CD4-positive, alpha-beta T cell treated with Interleukin-1 beta for 1 hour (primary cell): ENCODE measurements at regions not wholly inside any gene's neighbourhood (a gene's known extent, or its start where the extent isn't known, plus 50 kb on each side); places are given as distances from the start of the nearest gene placed in this dataset.

Experiments
- DNase-seq, 2 donors: peaks; one replicate each; pipeline ENCODE4 v3.0.0-alpha.2; 2020 to 2022

- no peak for DNase-seq
Observed at GRCh38 chr18:60667016-60667415, 294.4 kb upstream of the MC4R start.

GRCh38 chr18:60668583-60668982 is 296.0 kb upstream of the MC4R start:
- DNase-seq: no peak

GRCh38 chr18:60669938-60670337 is 297.4 kb upstream of the MC4R start:
- DNase-seq: no peak

GRCh38 chr18:60671021-60671420 is 298.4 kb upstream of the MC4R start:
- DNase-seq: no peak

- no peak for DNase-seq
Observed at GRCh38 chr18:60675126-60675525, 302.6 kb upstream of the MC4R start.

GRCh38 chr18:60675801-60676200 is 303.2 kb upstream of the MC4R start:
- no peak for DNase-seq

- DNase-seq: no peak
Observed at GRCh38 chr18:60676815-60677214, 304.2 kb upstream of the MC4R start.

GRCh38 chr18:60684843-60685513 is 312.4 kb upstream of the MC4R start:
- DNase-seq: no peak

GRCh38 chr18:60686142-60686541 is 313.6 kb upstream of the MC4R start:
- DNase-seq: no peak

GRCh38 chr18:60691061-60691460 is 318.5 kb upstream of the MC4R start:
- DNase-seq: no peak

- DNase-seq: no peak
Observed at GRCh38 chr18:60693426-60693825, 320.9 kb upstream of the MC4R start.

- DNase-seq: no peak
Observed at GRCh38 chr18:60698901-60699300, 326.3 kb upstream of the MC4R start.

GRCh38 chr18:60722742-60723141 is 350.2 kb upstream of the MC4R start:
- DNase-seq: no peak

- no peak for DNase-seq
Observed at GRCh38 chr18:60732143-60732542, 359.6 kb upstream of the MC4R start.

GRCh38 chr18:60739212-60739611 is 366.6 kb upstream of the MC4R start:
- DNase-seq: no peak

- DNase-seq: no peak
Observed at GRCh38 chr18:60740313-60740712, 367.7 kb upstream of the MC4R start.

GRCh38 chr18:60746491-60746890 is 373.9 kb upstream of the MC4R start:
- no peak for DNase-seq

- no peak for DNase-seq
Observed at GRCh38 chr18:60746919-60747318, 374.3 kb upstream of the MC4R start.

- no peak for DNase-seq
Observed at GRCh38 chr18:60753753-60754152, 381.2 kb upstream of the MC4R start.

GRCh38 chr18:60754413-60755009 is 381.9 kb upstream of the MC4R start:
- no peak for DNase-seq

GRCh38 chr18:60755134-60755533 is 382.6 kb upstream of the MC4R start:
- no peak for DNase-seq

GRCh38 chr18:60775978-60776377 is 403.4 kb upstream of the MC4R start:
- no peak for DNase-seq

- DNase-seq: no peak
Observed at GRCh38 chr18:60784161-60784560, 411.6 kb upstream of the MC4R start.

GRCh38 chr18:60794802-60795201 is 422.2 kb upstream of the MC4R start:
- DNase-seq: no peak

- DNase-seq: no peak
Observed at GRCh38 chr18:60804415-60804814, 431.8 kb upstream of the MC4R start.
